ENCODE measurements at regions not wholly inside any gene's neighbourhood (a gene's known extent, or its start where the extent isn't known, plus 50 kb on each side); places are given as distances from the start of the nearest gene placed in this dataset.
A peak's percentile ranks its signal among the peaks of the same experiment; 100 is the strongest.

DNA sequence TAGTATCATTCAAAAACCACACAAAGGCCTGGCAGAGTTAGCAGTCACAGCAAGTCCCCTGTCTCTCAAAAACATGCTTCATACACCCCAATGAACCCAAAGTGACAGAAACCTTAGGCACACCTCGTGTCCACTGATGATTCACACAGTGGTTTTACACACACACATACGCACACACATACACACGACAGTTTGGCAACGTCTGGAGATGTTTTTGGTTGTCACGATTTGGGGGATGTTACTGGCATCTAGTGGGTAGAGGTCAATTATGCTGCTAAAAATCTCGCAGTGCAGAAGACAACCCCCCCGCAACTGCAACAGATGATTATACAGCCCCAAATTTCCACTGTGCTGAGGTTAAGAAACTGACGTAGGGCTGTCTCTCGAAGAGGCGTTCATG is 72.9 kb upstream of the PARD3B start:
- no peak for DNase-seq (ENCODE audit: extremely low read depth in 1 of 11, low read depth in 9 of 11, low spot score in 4 of 11)

DNA sequence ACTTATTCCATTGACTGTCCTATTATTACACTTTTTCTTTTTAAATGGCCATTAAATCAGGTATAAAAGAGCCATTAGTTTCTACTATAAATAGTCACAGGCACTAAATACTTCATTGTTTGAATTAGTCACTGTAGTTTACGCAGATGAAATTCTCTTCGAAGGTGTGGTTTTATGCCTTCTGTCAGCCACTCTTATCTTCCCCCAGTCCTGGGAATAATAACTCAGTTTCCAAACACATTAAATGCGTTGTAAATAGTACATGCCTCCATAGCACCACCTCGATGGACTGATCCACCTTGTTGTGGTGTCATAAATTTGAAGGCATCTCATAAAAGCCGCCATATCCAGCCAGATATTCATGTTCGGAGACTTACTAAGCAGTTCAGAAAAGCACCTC is 72.1 kb upstream of the PARD3B start:
- DNase-seq (ENCODE audit: extremely low read depth in 1 of 11, low read depth in 9 of 11, low spot score in 4 of 11) = no peak

DNA sequence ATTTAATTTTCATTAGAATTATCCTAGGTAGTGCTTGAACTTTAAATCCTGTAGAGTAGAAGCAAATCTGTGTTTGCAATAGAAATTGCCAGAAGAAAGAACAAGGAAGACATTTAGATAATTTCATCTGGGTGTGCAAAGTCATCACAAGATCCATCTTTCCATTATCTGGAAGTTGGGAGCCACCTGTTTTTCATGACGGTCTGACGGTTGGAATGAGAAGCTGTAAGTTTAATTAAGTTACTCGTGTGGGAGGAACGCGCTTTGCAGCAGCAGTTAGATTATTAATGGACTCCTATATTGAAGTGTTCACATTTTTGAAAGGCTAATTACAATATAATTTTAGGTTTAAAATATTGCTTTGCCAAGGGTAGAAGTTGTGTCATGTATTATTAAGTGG is 69.9 kb upstream of the PARD3B start:
- peak in 1 of 11 donors; percentile 40 for DNase-seq (ENCODE audit: extremely low read depth in 1 of 11, low read depth in 9 of 11, low spot score in 4 of 11)

DNA sequence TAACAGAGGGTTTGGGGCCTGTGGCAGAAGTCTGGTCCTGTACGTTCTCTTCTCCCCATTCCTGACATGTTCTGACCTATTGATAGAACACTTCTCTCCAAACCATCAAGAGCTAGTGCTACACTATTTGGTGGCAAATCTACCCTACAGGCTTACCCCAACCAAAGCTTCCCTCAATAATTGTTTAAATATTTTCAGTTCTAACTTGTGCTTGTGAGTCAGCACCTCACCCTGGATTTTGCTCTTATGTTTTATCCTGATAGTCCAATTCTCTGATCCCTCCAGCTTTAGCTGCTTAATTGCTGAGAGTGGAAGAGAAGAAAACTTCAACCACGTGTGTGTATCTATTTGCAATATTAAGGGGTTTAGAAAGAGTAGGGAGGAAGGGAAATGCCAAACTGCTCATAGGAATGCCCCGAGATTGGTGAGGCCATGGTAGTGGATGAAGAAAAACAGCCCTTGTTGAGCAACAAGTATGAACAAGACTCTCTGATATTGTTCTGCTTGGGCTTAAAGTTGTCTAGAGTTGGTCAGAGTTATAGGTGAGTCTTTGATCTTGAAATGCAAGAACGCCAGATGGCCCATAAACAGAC is 67.8 kb upstream of the PARD3B start:
- DNase-seq (ENCODE audit: extremely low read depth in 1 of 11, low read depth in 9 of 11, low spot score in 4 of 11) = no peak

DNA sequence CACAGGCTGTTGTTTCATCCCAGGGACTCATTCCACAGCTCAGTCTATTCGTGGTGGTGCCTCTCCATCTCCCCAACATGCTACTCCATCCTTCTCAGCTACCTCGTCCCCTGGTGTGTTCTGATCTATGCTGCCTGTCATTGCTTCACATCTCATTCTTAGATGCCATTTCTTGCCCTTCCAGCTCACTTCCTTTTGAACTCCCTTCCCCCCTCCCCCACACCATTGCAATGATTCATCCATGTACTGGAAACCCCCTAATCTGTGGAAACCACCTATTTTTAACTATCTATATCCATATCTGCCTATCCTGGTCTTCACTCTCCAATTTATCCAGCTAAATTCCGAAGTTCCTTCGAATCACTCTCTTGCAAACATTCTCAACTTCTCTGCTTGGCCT is 65.7 kb upstream of the PARD3B start:
- no peak for DNase-seq (ENCODE audit: extremely low read depth in 1 of 11, low read depth in 9 of 11, low spot score in 4 of 11)

DNA sequence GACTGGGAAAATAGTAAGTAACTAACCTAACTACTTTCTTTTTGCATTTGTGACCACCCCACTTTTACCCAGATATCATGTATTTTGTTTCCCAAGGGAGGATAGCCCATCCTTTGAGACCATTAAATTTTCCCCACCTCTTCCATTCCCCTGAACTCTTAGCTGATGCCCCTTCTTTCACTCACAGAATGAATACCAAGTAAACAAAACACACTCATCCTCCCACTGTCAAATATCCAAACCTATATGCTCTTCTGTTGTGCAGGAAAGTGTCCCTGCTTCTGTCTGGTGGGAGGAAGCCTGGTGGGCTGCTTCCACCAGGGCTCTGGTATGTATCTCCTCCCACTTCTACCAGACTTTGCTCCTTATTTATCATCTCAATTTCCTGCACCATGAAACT is 64.6 kb upstream of the PARD3B start:
- DNase-seq (ENCODE audit: extremely low read depth in 1 of 11, low read depth in 9 of 11, low spot score in 4 of 11) = no peak

DNA sequence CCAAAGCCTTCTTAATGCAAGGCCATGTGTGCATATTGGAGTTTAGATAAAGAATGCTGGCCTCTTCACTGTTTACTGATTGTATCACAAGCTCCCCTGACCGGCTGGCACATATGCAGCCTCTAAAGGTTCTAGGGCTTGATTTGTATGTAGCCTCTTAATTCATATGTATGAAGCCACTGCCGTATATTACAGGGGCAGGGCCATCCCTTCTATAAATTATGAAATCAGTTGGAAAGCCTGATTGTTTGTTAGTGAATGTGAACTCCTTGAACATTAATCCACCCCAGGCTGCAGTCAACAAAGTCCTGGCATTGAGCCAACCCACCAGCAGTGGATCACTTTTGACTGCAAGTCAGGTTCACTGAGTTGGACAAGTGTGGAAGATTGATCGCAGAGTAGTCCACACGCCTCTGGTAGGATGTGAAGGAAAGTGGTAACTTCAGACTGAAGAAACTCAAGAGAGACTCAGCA is 61.6 kb upstream of the PARD3B start:
- peak in 9 of 11 donors; percentile 21 to 60 (median 31) for DNase-seq (ENCODE audit: extremely low read depth in 1 of 11, low read depth in 9 of 11, low spot score in 4 of 11)

DNA sequence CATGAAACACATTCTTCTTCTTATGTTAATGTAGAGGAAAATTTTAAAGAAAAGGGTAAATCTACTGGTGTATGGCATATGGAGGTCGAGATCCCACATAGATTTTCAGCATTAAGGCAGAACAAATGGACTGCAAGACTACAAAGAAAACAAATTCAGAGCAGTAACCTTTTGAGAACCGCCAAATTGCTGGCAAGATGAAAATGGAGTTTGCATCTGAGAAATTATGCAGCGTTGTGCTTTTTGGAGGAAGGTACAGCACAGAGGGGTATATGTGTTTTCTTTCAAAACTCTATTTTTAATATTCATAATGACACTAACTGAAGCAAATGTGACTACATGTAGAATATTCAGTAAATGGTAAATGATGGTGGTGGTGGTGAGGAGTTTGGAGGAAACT is 59.0 kb upstream of the PARD3B start:
- DNase-seq (ENCODE audit: extremely low read depth in 1 of 11, low read depth in 9 of 11, low spot score in 4 of 11) = no peak

DNA sequence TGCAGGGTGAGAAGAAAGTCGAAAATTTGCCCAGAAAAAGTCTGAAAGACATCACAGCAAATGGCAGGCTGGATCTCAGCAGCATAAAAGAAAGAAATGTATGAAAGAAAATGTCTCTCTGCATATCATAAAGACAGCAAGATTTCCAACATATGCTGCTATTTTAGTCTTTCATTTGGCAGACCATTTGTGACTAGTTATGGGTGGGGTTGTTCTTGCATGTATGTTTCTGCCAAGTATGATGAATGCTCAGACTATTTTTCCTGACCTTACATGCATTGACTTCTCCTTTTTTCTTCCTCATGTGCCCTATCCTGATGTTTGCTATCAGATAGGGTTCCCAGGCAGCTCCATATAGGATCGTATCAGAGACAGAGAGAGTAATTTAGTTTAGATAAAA is 58.5 kb upstream of the PARD3B start:
- DNase-seq (ENCODE audit: extremely low read depth in 1 of 11, low read depth in 9 of 11, low spot score in 4 of 11) = no peak

DNA sequence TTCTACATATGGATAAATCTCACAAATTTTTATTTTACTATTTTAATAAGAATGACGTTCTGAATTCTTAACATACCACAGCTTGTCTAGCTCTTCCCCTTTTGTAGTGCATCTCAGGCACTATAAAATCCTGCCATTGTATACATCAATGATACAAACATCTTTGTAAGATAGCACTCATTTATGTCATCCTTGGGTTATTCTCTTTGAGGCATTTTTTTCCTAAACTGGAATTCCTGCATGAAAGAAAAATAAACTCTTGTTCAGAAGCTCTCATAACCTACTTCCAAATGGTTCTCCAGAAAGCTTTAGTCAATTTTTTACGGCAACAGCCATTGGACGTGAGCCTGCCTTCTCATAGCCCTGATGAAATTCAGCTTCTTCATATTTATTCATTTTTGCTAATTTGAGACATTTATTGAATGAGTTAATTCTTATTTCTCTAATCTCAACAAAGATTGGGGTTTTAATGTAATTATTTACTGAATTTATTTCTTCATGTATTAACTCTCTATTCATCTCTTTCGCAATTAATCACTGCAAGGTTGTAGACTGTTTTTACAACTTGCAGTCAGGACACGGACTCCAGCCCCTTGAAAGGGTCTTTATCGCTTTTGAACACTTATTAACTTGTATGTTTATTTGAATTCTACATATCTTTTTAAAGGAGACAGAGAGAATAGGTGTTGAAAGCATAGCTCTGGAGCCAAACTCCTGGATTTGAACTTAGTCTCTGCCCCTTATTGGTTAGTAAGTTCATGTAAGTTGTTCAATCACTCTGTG is 57.6 kb upstream of the PARD3B start:
- DNase-seq (ENCODE audit: extremely low read depth in 1 of 11, low read depth in 9 of 11, low spot score in 4 of 11) = no peak

DNA sequence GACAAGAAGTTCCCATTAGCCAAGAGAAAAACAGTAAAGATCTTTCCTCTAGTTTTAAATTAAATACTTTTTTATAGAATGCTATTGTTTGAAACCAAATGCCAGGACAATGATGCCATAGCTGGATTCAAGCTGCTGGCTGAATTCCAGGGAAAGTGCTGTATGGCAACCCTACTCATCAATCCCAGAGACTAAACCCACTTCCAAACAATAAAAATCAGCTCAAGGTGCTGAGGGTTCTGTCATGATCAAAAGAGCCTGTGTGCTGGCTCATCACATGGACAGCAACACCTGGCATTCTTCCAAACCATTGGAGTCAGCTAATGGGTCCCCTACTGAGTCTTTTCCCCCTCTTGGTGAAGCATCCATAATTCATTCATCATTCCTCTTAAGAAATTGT is 53.7 kb upstream of the PARD3B start:
- DNase-seq (ENCODE audit: extremely low read depth in 1 of 11, low read depth in 9 of 11, low spot score in 4 of 11) = no peak

DNA sequence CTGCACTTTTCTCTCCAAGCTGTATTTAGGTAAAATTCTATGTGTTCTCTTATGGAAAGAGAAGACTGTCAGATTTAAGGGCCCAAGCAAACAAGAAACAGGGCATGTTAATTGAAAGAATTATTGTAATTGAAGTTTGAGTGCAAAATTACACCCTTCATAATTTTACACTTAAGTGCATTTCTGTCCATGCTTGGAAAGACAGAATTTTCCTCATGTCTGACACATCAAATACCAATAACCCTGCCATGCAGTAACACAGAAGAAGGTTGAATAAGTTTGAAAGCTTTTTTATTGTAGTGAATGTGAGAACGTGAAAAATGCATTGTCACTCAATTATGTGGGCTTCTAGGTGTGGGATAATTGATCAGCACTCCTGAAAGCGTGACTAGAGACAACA is 52.9 kb upstream of the PARD3B start:
- no peak for DNase-seq (ENCODE audit: extremely low read depth in 1 of 11, low read depth in 9 of 11, low spot score in 4 of 11)

DNA sequence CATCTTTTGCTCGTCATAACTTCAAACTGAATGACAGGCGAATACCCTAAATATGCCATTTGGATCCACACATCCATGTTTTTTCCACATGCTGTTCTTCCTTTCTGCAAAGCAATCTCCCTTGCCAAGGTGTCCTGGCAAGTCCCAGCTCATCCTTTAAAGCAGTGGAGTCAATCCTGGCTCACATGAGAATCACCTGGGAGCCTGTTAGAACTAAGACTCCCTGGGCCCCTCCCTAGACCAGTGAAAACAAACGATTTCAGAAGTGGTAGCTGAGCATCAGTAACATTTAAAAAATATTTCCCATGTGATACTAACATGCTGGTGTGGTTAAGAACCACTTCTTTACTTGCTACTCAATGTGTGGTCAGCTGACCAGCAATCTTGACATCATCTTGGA is 50.6 kb upstream of the PARD3B start:
- no peak for DNase-seq (ENCODE audit: extremely low read depth in 1 of 11, low read depth in 9 of 11, low spot score in 4 of 11)

DNA sequence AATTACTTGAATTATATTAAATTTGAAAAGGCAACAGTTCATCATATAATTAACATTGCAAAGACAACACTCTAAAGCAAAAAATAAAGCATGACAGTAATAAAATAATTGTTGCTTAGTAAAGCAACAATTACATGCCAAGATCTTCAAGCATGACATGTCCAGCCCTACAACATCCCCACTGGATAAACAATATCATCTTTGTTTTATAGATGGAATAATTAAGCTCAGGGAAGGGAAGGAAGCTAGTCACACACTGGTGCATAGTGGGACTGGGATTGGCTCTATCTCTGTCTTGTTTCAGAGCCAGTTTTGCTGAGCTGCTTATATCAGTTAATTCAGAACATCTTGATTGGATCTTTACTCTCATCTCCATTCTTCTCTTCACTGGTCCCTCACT is 49.9 kb upstream of the PARD3B start:
- no peak for DNase-seq (ENCODE audit: extremely low read depth in 1 of 11, low read depth in 9 of 11, low spot score in 4 of 11)

Measured in renal cortex interstitium (tissue), 11 donors.